ACHN (cell line): ENCODE measurements at regions not wholly inside any gene's neighbourhood (a gene's known extent, or its start where the extent isn't known, plus 50 kb on each side); places are given as distances from the start of the nearest gene placed in this dataset.
"Not testable (repeated sequence)": the region's sequence is repeated elsewhere in the genome, so short reads cannot be mapped to it uniquely, and the experiment has no call there.

Experiments
- DNase-seq: peaks from one replicate; pipeline ENCODE4 v3.0.0-alpha.2; 2015
- in situ Hi-C: cut with HindIII; loops from 2 replicates; pipeline ENCODE4 v1.10.0; 2017; ENCODE audit warnings: low sequenced_read_pairs, low pct_ligation_motif_present, low pct_unique_long_range_greater_than_20kb

- in situ Hi-C loops: no loop called here
- no peak for DNase-seq
These were observed 75.0 kb downstream of the TMEM237 start for GRCh38 chr2:201568217-201568820.

- in situ Hi-C loops: no loop called here
These were observed 84.1 kb downstream of the TMEM237 start for GRCh38 chr2:201559067-201559710.

GRCh38 chr2:201558665-201559064 is 84.6 kb downstream of the TMEM237 start:
- no peak for DNase-seq
- in situ Hi-C loops: no loop called here

More at GRCh38 chr2:201559067-201559710, 84.1 kb downstream of the TMEM237 start:
- DNase-seq: no peak

GRCh38 chr2:201558232-201558631 is 85.1 kb downstream of the TMEM237 start:
- no peak for DNase-seq
- in situ Hi-C loops: no loop called here

GRCh38 chr2:201551901-201552300 is 91.4 kb downstream of the TMEM237 start:
- in situ Hi-C loops: no loop called here
- no peak for DNase-seq

- in situ Hi-C loops: no loop called here
- DNase-seq: no peak
These were observed 95.0 kb downstream of the STRADB start for GRCh38 chr2:201546576-201546975.

- in situ Hi-C loops: no loop called here
- no peak for DNase-seq
These were observed 90.8 kb downstream of the STRADB start for GRCh38 chr2:201542291-201542690.

- DNase-seq, in situ Hi-C loops: not testable (repeated sequence)
These were observed 87.7 kb downstream of the STRADB start for GRCh38 chr2:201539271-201539670.

GRCh38 chr2:201538025-201538424 is 86.5 kb downstream of the STRADB start:
- DNase-seq: no peak
- in situ Hi-C loops: no loop called here

GRCh38 chr2:201536754-201537153 is 85.2 kb downstream of the STRADB start:
- in situ Hi-C loops: no loop called here
- DNase-seq: no peak

- DNase-seq: no peak
- in situ Hi-C loops: no loop called here
These were observed 84.5 kb downstream of the STRADB start for GRCh38 chr2:201536046-201536445.

- DNase-seq: peak; percentile 80
- in situ Hi-C loops: no loop called here
These were observed 81.3 kb downstream of the STRADB start for GRCh38 chr2:201532686-201533304.
